Upper lobe of left lung (tissue), 4 donors: ENCODE measurements at regions not wholly inside any gene's neighbourhood (a gene's known extent, or its start where the extent isn't known, plus 50 kb on each side); places are given as distances from the start of the nearest gene placed in this dataset.

Source experiments
- CTCF ChIP-seq, 6 experiments: fragments of 450-650 bp in 4 of 6; fragments of 200-600 bp in 2 of 6; sonication (generic) in 2 of 6; IDR thresholded peaks; one replicate each; pipeline ENCODE4 v1.5.1; 2016 to 2019; ENCODE audit warnings: antibody characterized with exemption in 6 of 6
- EP300 ChIP-seq, 4 donors: sonication (generic); formaldehyde crosslinking; IDR thresholded peaks; one replicate each; pipeline ENCODE4 v1.5.1; 2017; ENCODE audit warnings: antibody characterized with exemption in 4 of 4, control low read depth in 2 of 4
- POLR2A ChIP-seq, 4 donors: fragments of 450-650 bp; IDR thresholded peaks; one replicate each; pipeline ENCODE4 v1.5.1; 2016 to 2017; ENCODE audit warnings: antibody characterized with exemption in 4 of 4, mild to moderate bottlenecking in 2 of 4

- TF ChIP-seq CTCF (IDR thresholded peaks at IDR 0.05): no peak
- no peak for TF ChIP-seq POLR2A (IDR thresholded peaks at IDR 0.05)
- no peak for TF ChIP-seq EP300 (IDR thresholded peaks at IDR 0.05)
Measured at GRCh38 chr20:19812056-19812455, 54.0 kb downstream of the RIN2 start.
